Renal cortex interstitium (tissue), 11 donors: ENCODE measurements at regions not wholly inside any gene's neighbourhood (a gene's known extent, or its start where the extent isn't known, plus 50 kb on each side); places are given as distances from the start of the nearest gene placed in this dataset.
A peak's percentile ranks its signal among the peaks of the same experiment; 100 is the strongest.
"Not testable (repeated sequence)": the region's sequence is repeated elsewhere in the genome, so short reads cannot be mapped to it uniquely, and the experiment has no call there.

Experiments used
- DNase-seq, 11 donors: peaks; one replicate each; pipeline ENCODE4 v3.0.0-alpha.2; 2013; ENCODE audit warnings: low read depth in 9 of 11, low spot score in 4 of 11; ENCODE audit errors: extremely low read depth in 1 of 11

DNA sequence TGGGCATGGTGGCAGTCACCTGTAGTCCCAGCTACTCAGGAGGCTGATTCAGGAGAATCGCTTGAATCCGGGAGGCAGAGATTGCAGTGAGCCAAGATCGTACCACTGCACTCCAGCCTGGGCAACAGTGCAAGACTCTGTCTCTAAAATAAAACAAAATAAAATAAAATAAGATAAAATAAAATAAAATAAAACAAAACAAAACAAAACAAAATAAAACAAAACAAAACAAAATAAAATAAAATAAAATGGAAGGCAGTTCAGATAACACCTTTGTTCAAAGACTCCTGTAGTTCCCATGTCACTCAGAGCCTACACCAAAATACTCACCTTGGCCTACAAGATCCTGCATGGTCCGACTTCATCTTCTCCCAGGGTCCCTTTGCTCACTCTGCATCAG lies 61.3 kb downstream of the SYF2 start:
- not testable (repeated sequence) for DNase-seq

- DNase-seq, result no peak
Measured at GRCh38 chr1:25170439-25170838, 61.9 kb downstream of the SYF2 start.

- DNase-seq, result no peak
Measured at GRCh38 chr1:25169610-25170009, 62.7 kb downstream of the SYF2 start.

GRCh38 chr1:25169168-25169567 lies 63.1 kb downstream of the SYF2 start:
- no peak for DNase-seq

DNA sequence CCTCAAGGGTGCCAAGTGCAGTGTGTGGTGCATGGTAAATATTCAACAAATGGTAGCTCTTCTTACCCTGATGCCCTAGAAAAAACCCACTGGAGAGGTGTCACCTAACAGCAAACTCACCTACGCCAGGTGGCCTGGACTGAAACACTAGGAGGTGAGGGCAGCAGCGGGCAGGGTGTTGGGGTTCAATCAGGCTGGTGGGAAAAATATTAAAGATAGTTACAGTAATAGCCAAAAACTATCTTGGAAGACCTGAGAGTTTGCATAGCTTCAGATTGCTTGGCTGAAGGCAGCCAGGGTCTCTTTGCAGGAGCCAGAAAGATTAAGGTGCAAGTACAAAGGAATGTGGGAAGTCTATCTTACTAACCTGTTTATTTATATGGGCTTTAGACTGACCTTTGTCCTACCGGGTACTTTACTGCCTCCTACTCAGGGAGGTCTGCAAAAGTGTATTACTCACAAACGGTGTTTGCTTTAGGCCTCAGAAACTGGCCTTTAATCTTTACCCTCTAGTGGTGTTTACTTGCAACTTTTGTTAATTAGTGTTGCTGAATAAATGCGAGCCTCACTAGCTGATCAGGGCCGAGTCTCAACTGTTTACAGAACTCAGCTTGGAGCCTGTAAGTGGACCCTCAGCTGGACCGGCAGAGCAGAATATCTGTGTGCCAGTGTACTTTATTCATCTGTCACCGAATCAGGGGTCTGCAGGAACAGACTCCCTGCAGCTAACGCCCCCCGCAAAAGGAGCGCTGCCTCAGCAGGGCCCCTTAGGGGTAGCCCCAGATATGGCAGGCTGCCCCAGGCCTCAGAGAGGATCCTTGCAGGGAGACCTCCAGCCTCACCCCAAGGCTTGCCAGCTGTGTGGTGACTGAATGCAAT lies 63.9 kb downstream of the SYF2 start:
- DNase-seq, result no peak

DNA sequence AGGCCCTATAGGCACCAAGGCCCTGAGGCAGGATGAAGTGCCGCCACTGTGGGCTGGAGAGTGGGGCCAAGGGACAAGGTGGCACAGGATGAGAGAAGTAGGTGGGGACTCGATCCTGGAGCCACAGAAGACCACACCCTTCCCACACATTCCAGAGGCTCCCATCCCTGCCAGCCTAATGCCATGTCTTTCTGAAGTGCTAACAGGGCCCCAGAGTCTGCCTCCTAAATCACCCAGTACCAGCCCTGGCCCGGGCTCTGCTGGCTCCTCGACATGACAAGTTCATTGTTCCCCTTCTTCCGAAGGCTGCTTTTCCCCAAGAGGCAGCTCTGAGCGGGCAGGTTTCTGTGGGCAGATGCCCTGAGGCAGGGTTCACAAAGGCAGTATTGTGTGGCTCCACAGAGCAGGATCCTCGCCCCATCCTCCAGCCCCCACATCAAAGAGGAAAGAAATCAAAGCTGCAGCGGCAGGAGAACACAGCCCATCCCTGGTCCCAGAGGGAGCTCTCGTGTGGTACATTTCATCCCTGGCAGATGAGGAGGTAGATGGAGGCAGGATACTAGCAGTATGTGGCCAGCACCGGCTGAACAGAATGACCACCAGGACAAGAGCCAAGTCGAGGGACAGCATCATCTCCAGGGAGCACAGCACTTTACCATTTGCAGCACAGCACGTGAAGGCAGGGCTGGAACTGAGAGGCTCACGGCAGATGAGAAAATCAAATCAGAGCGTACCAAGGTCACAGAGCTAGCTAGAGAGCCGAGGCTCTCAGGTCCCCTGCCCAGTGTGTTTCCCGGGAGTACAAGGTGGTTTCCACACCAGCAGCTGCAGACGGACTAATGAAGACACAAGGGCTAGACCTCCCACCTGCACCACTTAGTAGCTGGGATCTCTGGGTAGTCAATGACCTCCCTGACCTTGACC lies 64.8 kb downstream of the SYF2 start:
- DNase-seq, result no peak

DNA sequence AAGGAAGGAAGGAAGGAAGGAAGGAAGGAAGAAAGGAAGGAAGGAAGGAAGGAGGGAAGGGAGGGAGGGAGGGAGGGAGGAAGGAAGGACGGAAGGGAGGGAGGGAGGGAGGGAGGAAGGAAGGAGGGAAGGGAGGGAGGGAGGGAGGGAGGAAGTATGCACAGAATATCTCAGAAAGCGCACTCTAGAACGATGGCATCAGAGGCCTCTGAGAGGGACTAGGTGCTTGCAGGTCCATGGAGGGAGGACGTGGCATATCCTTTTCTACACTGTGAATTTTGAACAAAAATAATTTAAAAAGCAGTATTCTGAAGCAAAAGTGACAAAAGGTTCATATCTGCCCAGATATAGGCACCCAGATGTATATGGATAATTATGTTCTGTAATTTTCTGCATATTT lies 65.5 kb downstream of the SYF2 start:
- no peak for DNase-seq

DNA sequence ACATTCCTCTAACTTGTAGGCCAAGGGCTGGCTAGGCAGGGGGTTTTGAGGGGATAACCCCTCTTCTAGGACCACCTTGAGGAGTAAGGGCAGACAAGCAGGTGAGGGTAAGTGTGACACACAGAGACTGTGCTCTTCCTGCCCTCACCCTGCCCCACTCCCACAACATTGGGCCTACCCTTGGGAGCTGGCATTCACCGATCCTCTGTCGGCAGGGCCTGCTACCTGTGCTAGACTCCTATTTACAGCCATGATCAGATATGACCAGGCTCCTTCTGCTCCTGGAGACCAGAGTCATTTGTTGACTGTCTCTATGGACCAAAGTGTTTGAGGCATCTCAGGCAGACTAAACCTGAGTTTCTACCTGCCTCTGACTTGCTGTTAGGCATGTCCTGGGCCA lies 68.3 kb downstream of the SYF2 start:
- no peak for DNase-seq

DNA sequence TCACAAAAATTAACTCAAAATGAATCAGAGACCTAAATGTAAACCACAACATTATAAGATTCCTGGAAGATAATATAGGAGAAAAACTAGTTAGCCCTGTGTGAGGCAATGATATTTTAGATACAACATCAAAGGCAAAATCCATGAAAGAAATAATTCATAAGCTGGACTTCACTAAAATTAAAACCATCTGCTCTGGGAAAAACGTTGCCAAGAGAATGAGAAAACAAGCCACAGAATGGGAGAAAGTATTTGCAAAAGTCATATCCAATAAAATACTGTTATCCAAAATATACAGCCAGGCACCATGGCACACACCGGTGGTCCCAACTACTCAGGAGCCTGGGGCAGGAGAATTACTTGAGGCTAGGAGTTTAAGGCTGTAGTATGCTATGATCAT lies 70.3 kb downstream of the SYF2 start:
- DNase-seq, result no peak

GRCh38 chr1:25157846-25158245 lies 74.5 kb downstream of the SYF2 start:
- DNase-seq, result no peak

GRCh38 chr1:25150985-25151495 lies 81.3 kb downstream of the SYF2 start:
- no peak for DNase-seq

- no peak for DNase-seq
Measured at GRCh38 chr1:25148673-25149300, 83.5 kb downstream of the SYF2 start.

GRCh38 chr1:25146451-25146855 lies 85.8 kb downstream of the SYF2 start:
- peak in 2 of 11 donors; percentile 32 for DNase-seq

GRCh38 chr1:25145775-25146393 lies 86.4 kb downstream of the SYF2 start:
- peak in 2 of 11 donors; percentile 42 to 58 for DNase-seq

GRCh38 chr1:25140073-25140797 lies 92.1 kb downstream of the SYF2 start:
- no peak for DNase-seq

GRCh38 chr1:25137521-25138395 lies 94.5 kb downstream of the SYF2 start:
- no peak for DNase-seq

- DNase-seq, result no peak
Measured at GRCh38 chr1:25137106-25137505, 95.2 kb downstream of the SYF2 start.
